Hematopoietic multipotent progenitor cell (in vitro differentiated cells): ENCODE measurements at regions not wholly inside any gene's neighbourhood (a gene's known extent, or its start where the extent isn't known, plus 50 kb on each side); places are given as distances from the start of the nearest gene placed in this dataset.
"Not testable (repeated sequence)": the region's sequence is repeated elsewhere in the genome, so short reads cannot be mapped to it uniquely, and the experiment has no call there.

Experiments used
- DNase-seq, 3 donors: peaks; one replicate each; pipeline ENCODE4 v3.0.0-alpha.2; 2011 to 2015; ENCODE audit warnings: low read depth in 2 of 3, low spot score in 2 of 3

DNA sequence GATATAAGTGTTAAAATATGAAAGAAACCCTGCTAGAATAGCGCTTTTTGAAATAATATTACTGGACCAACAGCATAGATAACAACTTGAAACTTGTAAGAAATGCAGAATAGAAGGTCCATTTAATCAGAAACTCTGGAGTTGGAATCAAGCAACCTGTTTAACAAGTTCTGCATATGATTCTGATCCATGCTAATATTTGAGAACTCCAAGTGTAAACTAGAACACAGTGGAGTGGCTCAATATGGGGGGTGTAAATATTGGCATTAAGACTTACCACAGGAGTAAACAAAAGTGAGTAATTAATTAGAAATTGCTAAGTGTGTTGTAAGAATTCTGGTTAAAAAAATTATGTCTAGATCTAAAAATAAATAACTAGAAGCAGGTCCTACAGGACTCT, 151.2 kb downstream of the SLITRK1 start:
- DNase-seq, result no peak

DNA sequence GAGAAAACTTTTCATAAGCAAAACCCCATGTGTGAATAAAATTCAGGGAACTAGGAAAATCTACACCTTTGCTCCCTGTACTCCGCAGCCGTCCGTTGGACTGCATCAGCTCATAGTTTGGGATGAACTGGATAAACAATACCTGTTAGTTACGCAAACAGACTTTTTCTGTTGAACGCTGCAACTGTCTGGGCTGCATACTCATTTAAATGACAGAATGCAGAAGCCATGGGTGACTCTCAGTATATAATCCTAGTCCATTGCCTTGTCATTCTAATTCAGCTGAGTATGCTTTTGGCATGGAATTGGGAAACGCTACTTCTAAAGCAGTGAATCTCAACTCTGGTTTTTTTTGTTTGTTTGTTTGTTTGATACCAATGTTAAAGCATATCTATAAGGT, 151.6 kb downstream of the SLITRK1 start:
- no peak for DNase-seq

DNA sequence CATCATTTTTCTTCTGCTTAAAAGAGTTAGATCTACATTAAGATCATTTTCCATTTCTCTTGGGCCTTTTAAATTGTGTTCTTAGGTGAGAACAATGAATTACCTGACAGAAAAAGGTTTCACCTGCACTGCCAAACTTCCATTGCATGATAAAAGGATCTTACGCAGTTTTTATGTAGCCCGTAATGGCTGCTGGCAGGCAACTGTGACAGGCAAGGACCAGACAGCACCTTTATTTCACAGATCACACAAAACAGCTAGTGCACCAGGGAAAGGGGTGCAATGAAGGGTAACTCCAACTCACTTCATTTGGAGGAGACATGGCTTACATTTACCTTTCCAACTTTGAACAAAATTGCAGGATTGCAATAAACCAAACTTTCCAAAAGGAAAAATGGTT, 159.8 kb downstream of the SLITRK1 start:
- DNase-seq, result no peak

DNA sequence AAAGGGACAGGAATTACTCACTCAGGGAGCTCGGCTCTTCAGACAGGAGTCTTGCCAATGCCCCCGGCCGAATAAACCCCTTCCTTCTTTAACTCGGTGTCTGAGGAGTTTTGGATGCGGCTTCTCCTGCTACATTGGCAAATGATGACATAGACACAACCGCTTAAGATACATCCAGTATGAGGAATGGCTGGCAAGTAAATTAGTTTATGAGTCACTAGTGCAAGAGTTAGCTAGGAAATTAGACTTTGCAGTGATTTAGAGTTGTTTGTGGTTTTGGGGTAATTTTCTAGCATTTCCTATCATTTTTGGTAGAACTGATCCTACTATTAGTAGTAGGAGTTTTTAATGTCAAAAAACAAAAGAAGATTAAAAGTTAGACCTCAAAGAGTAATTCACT, 166.2 kb downstream of the SLITRK1 start:
- no peak for DNase-seq

DNA sequence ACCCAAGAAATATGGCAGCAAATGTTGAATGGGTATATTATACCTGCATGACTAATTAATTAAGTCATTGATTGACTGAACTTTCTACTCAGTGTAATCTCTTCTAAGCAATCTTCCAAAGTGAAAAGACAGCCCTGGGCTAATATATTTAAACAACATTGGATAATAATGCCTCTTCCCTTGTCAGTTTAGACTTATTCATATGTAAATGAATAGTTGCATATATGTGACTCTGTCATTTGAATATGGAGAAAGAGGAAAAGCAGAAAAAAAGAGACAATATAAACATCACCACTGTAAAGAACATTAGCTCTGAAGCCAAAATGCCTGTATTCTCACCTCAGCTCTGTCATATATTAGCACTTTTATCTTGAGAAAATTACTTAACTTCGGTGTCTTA, 168.0 kb downstream of the SLITRK1 start:
- DNase-seq, result no peak

DNA sequence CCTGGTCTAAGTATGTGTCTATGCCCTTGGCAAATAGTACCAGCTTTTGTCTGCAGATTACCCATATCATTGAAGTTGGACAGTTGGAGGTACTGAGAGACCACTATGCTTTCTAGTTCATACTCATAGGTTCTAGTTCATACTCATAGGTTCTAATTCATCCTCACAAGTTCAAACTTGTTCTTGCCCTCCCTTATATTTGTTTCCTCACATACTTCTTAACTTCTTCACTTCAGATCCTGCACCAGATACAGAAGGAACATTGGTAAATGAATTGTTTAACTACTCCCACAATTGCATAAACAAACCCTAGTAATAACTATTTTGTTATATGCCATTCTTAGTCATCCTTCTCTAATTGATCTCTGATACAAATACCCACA, 172.2 kb downstream of the SLITRK1 start:
- no peak for DNase-seq

DNA sequence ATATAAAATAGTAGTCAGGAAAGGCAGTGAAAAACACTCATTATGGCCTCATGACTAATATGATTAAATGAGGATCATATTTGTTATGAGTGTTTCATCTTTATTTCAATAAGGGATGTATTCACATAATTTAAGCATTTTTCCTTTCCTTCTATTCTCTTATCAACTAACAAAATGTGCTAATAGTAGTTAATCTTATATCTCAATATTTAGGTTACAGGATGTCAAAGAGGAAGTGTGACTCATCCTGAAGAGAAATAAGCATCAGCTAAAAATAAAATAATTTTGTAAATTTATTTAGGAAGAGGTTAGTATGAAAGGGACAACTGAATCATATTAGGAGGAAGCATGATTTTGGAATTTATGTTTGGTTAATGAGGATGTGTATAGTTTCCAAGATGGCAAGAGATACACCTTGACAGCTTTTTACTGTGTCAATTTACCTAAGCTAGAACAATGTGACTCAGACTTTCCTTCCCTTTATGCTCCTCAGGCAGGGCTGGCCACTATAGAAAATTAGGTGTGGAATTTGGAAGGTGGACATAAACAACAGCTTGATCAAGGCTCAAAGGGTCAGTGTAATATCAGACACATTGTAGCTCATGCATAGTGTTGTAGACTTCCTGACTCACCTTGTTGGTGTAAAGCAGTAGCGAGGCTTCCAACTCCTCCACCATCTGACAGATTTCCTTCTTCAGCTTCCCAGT, 172.7 kb downstream of the SLITRK1 start:
- peak in 2 of 3 donors; percentile 11 to 66 for DNase-seq

DNA sequence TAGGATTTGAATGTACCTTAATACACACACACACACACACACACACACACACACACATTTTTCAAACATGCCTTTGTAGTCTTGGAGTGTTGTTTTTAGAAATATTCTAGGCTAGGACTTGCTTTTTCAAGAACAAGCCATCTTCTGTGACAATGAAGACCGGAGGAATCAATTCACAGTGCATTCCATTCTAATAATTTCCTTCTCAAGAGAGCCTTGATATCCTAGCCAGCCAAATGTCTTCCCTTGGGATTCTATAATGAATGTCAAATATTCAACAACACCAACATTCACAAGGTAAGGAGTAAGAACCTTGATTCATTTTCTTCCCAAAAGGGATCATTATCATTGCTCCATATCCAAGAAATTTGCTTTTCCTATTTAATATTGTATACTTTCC, 180.3 kb downstream of the SLITRK1 start:
- DNase-seq, result no peak

DNA sequence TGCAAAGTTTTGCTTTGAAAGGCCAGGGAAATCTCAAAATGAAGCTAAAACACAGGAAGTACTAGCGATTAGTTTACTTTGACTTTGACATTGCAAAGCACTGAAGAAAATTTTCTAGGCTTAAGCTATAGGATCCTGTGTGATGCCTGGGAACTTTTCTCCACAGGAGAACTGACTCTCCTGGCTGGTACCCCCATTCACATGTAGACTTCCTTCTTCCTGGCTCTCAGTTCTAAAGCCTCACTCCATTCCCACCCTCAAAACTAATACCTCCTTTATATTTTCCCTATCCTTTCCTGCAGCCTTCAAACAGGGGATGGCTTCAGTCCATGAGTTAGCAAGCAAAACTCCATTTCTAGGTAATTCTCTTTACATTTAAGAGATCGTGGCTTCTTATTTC, 189.5 kb downstream of the SLITRK1 start:
- DNase-seq, result no peak

DNA sequence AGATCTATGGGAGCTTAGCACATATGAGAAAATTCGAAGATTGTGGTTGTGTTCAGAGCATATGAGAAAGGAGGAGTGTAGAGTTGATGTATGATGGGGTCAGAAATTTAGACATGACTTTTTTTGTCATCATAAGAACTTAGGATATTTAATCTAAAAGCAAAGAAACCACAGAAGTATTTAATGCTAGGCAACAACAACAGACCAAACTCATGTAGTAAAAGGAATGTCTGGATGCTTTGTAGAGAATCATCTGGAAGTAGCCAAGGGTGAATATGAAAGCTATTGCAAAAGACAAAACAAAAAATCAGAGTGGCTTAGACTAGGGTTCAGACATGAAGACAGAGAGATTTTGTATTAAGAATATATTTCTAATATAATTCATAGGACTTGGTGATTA, 190.3 kb downstream of the SLITRK1 start:
- DNase-seq, result no peak

DNA sequence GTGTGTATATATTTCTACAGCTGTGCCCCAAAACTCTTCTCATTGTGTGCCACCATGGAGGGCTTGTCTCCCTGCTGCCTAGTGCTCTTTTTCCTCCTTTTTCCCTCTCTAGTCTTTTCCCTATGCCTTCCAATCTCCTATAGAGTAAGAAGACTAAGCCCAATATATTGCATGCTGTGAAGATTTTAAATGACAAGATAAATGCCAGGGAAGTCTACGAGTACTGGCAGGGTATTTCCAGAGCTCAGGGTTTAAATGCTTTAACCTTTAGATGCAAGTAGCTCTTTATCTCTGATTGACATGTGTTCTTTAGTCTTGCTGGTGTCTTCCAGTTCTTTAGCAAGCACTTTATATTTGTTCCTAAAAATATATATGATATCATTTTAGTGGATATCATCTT, 200.7 kb downstream of the SLITRK1 start:
- DNase-seq, result no peak

DNA sequence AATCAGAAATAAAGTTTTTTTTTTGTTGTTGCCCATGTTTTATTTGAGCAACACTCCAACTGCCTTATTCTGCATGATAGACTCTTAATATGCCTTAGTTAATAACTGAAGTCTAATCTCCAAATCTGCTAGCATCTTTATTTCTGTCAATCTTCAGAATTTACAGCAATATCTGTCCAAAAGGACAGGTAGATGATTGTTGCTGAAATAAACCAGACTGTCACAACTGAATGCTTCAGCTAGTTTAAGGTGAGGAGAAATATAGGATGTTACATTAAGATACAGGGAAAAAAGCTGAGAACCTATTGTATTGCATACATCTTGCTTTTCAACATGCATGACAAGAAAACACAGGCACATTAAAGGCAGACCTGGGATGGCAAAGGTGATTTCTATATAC, 204.3 kb downstream of the SLITRK1 start:
- no peak for DNase-seq

DNA sequence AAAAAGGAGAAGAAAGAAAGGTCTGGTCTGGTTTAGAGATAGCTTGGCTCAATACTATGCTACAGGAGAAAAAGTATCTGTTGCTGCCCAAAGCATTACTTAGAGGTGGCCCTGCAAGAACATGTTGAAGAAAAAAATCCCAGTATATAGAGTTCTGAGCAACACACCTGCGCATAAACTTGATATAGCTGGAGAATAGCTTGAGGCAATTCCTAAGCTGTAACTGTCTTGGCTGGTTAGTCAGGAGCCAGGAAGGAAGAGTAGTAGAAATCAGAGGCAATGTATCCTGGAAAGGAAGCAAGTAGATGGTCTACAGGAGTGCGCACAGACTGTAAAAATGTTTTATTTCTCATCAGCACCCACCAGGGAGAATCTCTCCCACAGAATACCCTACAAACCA, 209.7 kb downstream of the SLITRK1 start:
- DNase-seq, result no peak

DNA sequence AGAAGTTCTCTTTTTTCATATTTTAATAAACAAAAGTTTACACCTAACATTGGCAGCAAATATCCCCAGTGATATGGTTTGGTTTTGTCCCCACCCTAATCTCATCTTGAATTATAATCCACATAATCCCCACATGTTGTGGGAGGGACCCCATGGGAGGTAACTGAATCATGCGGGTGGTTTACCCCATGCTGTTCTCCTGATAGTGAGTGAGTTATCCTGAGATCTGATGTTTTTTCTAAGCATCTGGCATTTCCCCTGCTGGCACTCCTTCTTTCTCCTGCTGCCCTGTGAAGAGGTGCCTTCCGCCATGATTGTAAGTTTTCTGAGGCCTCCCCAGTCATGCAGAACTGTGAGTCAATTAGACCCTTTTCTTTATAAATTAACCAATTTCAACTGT, 214.7 kb downstream of the SLITRK1 start:
- no peak for DNase-seq

DNA sequence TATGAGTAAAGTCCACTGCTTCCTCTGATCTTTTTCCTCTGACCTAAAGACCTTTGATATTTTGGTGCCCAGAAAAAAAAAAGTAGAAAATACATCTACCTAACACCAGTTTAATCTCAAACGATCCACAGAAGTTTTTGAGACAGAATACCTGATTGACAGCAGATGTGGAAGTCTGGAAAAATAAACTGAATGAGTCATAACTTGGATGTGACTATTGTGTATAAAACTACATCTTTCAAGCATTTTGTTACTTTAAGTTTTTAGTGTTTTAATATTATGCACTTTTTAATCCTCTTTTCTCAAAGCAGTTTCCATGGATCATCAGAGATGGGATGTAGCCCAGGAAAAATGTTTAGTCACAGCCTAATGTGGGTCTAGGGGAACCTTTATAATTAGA, 216.1 kb downstream of the SLITRK1 start:
- DNase-seq, result no peak

DNA sequence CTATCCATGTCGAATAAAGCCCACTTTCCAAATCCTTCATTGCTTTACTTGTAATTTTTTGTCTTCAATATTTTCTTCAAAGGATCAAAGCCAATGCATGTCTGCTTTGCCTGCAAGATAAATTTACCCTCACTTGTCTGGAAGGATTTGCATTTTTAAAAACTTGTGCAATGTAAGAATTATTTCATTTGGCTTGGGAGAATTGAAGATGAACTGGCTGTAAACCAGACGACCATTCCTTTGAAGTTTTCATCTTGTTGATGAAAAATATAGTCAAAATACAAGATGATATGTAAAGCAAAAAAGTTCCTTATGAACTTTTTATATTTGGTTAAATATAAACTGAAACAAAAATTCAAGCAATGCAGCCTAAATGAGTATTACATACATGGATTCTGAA, 225.0 kb downstream of the SLITRK1 start:
- no peak for DNase-seq

DNA sequence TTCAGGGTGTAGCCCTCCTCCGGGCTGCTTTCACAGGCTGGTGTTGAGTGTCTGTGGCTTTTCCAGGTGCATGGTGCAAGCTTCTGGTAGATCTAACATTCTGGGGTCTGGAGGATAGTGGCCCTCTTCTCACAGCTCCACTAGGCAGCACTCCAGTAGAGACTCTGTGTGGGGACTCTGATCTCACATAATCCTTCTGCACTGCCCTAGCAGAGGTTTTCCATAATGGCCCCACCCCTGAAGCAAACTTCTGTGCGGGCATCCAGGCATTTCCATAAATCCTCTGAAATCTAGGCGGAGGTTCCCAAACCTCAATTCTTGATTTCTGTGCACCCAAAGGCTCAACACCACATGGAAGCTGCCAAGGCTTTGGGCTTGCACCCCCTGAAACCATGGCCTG, 239.7 kb downstream of the SLITRK1 start:
- not testable (repeated sequence) for DNase-seq

DNA sequence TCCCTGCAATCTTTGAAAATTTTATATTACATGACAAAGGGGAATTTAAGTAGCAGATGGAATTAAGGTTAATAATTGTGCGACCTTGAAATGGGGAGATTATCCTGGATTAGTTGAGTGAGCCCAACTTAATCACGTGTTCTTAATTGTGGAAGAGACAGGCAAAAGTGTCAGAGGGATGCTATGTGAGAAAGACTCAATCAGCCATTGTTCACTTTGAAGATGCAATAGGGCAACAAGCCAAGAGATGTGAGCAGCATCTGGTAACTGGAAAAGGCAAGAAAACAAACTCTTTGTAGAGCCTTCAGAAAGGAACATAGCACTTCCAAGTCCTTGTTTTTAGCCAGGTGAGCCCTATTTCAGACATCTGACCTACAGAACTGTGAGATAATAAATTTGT, 247.7 kb downstream of the SLITRK1 start:
- DNase-seq, result no peak

DNA sequence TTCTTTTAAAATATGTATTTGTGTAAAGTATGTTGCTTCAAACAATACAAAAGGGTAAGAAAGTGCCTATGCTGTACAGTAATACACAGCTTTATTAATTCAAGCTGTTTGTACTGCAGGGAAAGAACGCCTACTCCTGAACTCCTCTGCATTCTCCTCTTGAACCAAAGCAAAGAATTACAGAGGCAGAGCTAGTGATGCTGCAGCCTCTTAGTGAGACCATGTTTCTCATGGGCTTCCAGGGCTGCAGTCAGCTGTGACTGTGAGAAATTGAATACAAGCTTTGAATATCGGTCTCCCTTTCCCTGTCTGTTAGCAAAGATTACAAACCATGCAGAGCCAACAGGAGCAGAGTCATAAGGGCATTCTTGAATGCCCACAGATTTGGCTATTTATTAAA, 248.5 kb downstream of the SLITRK1 start:
- no peak for DNase-seq

DNA sequence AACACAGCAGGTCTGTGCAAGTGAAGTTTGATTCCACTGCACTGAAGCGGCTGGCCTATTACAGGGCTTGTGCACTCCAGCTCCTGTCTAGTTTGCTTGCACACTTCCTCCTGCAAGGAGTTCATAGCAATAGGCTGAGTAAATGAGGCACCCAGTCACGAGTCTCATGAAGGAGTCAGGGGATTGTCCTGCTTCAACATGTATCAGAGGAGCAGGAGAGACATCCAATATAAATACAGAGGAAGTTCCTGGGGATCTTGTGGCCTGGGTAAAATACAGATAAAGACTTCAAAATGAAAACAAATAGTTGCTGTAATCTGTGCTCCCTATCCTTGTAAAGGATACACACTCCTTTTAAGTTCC, 259.9 kb downstream of the SLITRK1 start:
- DNase-seq, result no peak

DNA sequence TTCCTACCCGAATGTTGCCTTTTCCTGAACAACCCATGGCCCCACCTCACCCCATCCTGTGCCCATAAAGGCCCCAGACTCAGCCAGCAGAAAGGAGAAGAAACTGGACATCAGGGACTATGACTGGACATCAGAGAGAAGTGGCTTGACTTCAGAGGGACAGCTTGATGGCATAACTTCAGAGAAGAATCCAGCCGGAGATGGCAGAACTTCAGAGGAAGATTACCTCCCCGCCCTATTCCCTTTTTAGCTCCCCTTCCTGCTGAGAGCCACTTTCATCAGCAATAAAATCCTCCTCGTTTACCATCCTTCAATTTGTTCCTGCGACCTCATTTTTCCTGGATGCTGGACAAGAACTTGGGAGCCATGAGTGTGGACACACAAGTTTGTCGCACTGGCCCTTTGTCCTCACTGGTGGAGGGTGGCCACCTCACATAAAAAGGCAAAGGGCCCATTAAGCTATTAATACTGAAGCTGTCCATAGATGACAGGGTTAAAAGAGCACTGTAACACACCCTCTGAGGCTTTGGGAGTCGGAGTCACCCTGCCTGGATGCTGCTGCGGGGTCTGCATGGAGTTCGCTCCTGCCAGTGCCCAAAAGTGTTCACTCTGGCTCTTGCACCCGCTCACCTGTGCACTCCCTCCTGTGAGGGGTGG, 260.4 kb downstream of the SLITRK1 start:
- DNase-seq, result no peak

DNA sequence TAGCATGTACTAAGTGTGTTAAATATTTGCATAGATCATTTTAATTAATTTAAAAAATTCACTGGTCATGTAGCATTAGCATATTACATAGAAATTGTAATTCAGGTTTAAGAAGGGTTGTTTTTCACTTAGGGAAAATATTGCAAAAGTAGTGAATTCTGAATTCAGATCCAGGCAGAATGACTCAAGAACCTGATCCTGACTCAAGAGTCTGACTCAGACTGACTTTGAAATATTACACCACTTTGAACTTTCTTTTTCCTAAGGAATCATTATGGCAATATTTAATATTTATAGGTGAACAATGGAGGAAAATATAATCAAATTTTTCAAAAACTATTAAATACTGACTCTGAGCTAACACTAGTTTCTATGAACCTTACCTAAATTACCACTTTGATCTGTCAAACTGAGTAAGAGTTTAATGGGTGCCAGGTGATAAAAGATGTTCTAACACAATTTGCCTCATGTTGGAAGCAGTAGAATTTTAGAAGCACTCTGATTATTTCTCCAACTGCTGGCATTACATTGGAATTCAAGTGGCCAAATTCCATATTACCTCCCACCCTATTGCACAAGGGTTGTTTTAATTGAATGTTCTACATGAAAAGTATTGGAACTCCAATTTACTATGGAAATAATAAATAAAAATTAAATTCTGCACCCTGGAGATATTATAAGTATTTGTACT, 261.6 kb downstream of the SLITRK1 start:
- no peak for DNase-seq
